Activated CD4-positive, alpha-beta memory T cell treated with anti-CD3 and anti-CD28 coated beads, Interleukin-2, amount 10 ng/mL, durations not matched to agents 7 days and 5 days (primary cell): ENCODE measurements at regions not wholly inside any gene's neighbourhood (a gene's known extent, or its start where the extent isn't known, plus 50 kb on each side); places are given as distances from the start of the nearest gene placed in this dataset.

ENCODE experiments used
- CTCF ChIA-PET: fragments of 350-600 bp; sonication (Branson Sonifier 250); formaldehyde crosslinking; loops from one replicate; lab custom pipeline; 2021; ENCODE audit warnings: antibody characterized with exemption, inconsistent platforms; lab: Charles Lee
- POLR2A ChIA-PET: fragments of 350-600 bp; sonication (Branson Sonifier 250); formaldehyde crosslinking; loops from one replicate; lab custom pipeline; 2021; ENCODE audit warnings: antibody characterized with exemption; lab: Charles Lee
- DNase-seq: peaks from one replicate; pipeline ENCODE4 v3.0.0-alpha.2; 2020
- H3K27ac Mint-ChIP-seq: one replicate; pipeline ENCODE4 v1.8.0; 2021; ENCODE audit warnings: mild to moderate bottlenecking, mixed read lengths
- H3K27me3 Mint-ChIP-seq: one replicate; pipeline ENCODE4 v1.8.0; 2021; ENCODE audit warnings: mixed read lengths
- H3K36me3 Mint-ChIP-seq: one replicate; pipeline ENCODE4 v1.8.0; 2021; ENCODE audit warnings: low read depth, mixed read lengths
- H3K4me1 Mint-ChIP-seq: one replicate; pipeline ENCODE4 v1.8.0; 2021; ENCODE audit warnings: mixed read lengths
- H3K4me3 Mint-ChIP-seq: one replicate; pipeline ENCODE4 v1.8.0; 2021; ENCODE audit warnings: mild to moderate bottlenecking, mixed read lengths
- H3K9me3 Mint-ChIP-seq: one replicate; pipeline ENCODE4 v1.8.0; 2021; ENCODE audit warnings: mixed read lengths

DNA sequence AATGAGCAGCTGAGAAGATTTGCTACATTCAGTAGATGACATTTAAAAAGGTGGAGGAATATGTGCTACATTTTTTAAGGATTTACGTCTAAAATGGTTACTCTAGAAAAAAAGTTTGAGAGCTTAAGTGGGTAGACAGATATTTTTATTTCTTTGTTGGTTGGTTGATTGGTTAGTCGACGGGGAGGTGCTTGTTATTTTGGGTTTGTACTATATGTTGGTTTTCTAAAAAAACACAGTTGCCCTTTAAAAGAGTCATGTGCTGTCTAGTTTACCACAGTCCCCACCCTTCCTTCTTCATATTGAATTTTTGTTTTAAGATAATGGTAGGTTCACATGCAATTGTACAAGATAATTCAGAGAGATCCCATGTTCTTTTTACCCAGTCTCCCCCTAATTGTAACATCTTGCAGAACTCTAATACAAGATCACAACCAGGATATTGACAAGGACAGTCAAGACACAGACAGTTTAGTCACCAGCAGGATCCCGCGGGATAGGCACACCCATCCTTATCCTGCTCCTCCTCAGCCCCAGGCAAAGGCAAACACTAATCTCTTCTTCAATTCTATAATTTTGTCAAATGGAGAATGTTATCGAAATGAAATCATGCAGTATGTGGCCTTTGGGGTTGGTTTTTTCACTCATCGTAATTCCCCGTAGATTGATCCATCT lies 171.4 kb downstream of the FOXO1 start:
- ChIA-PET CTCF (no interaction called here), POLR2A (interaction anchor here (1.5 to 4.5 kb wide), 3 partner anchors 10 to 171 kb away, joined by 6 to 26 read pairs (median 9); partner anchors contain the start of gene FOXO1)
- H3K9me3 Mint-ChIP-seq: no peaks in the 10 kb centered on the region
- H3K36me3 Mint-ChIP-seq: peaks cover 3% of the 10 kb centered on the region
- peak overlapping the region; percentile 82 for H3K27ac Mint-ChIP-seq
- H3K4me1 Mint-ChIP-seq: peaks cover 53% of the 10 kb centered on the region
- peak overlapping the region; percentile 46 for H3K4me3 Mint-ChIP-seq
- H3K27me3 Mint-ChIP-seq: no peaks in the 10 kb centered on the region
- no peak for DNase-seq

DNA sequence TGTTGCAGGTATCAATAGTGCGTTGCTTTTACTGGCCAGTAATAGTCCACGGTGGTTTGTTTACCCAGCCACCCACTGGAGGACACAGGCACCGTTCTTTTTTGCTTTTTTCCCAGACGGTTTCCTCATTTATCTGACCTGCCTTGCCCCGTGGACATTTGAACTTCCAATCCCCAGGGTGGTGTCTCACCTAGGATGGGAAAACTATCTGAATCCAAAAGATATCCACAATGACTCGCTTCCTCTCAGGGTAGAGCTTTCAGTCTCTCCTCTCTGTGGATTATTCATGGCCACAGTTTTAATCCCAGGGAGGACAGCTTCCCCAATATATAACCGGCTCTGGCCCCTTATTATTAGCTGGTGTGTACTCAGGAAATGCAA lies 170.8 kb downstream of the FOXO1 start:
- H3K4me3 Mint-ChIP-seq: no peak overlapping the region

DNA sequence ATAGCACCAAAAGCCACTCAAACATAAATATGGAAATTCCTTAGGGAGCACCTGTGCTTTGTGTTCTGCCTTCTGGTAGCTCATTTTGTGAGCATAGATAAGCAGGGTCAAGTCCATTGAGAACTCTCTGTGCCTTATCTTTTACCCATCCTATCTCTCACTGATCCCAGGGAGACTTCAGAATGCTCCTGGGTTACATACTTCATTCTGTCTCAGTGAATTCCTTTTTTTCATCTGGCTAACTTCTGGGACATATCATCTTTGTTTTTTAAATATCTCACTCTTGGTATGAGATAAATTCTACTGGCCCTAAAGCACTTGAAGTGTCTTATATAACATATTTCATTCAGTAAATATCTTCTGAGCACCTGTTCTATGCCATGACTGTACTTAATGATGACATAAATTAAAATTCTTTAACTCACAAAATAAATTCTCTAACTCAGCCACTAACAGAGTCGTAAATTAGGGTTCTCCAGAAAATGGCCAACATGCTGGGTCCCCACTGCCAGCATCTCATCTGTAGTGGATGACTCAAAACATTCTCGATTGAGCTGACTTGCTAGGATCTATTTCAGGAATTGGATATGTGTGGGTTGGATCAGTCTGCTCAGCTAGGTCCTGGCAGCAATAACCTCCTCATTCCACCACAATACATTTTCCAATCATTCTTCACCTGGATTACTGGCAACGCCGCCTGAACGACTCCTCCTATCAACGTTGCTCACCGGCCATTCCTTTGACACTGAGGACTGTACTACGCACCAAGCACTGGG lies 170.2 kb downstream of the FOXO1 start:
- Mint-ChIP-seq H3K4me3 (no peak overlapping the region), H3K27ac (no peak overlapping the region), H3K36me3 (peaks cover 3% of the 10 kb centered on the region), H3K27me3 (no peaks in the 10 kb centered on the region), H3K4me1 (peaks cover 48% of the 10 kb centered on the region), H3K9me3 (no peaks in the 10 kb centered on the region)
- ChIA-PET POLR2A (interaction anchor here (1.0 to 4.5 kb wide), 2 partner anchors 11 to 169 kb away, joined by 4 to 26 read pairs; no protein-coding TSS in a partner anchor), CTCF (interaction anchor here (0.9 kb wide), 1 partner anchor 8 kb away, joined by 3 read pairs; no protein-coding TSS in a partner anchor)
- DNase-seq: no peak

More for the DNA sequence above, 170.8 kb downstream of the FOXO1 start:
- no peak for DNase-seq
- H3K36me3 Mint-ChIP-seq: peaks cover 3% of the 10 kb centered on the region
- ChIA-PET POLR2A (interaction anchor here (1.5 to 4.5 kb wide), 2 partner anchors 10 to 169 kb away, joined by 6 to 26 read pairs; no protein-coding TSS in a partner anchor), CTCF (no interaction called here)
- no peaks in the 10 kb centered on the region for H3K9me3 Mint-ChIP-seq
- H3K27ac Mint-ChIP-seq: no peak overlapping the region
- H3K27me3 Mint-ChIP-seq: no peaks in the 10 kb centered on the region
- H3K4me1 Mint-ChIP-seq: peaks cover 48% of the 10 kb centered on the region

DNA sequence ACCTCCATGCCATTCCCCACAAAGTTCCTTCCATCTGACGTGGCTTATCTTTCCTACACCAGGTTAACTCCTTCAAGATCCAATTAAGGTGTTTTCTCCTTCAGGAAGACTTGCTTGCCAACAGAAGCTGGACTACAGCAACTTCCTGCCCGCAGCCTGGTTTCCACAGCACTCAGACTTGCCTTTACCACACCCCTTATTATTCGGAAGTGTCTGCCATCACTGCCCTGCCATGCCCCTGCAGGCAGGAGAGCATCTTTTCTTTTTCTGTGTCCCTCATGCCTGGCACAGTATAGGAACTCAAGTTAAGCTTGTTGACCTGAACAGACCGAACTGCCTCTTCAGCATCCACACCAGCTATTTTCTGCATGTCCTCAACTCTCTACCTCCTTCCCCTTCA lies 168.0 kb downstream of the FOXO1 start:
- H3K4me3 Mint-ChIP-seq: no peak overlapping the region
- peaks cover 2% of the 10 kb centered on the region for H3K27me3 Mint-ChIP-seq
- no peak for DNase-seq
- no peaks in the 10 kb centered on the region for H3K9me3 Mint-ChIP-seq
- peaks cover 42% of the 10 kb centered on the region for H3K4me1 Mint-ChIP-seq
- H3K27ac Mint-ChIP-seq: no peak overlapping the region
- ChIA-PET CTCF (interaction anchor here (0.7 kb wide), 1 partner anchor 1354 kb away, joined by 3 read pairs; no protein-coding TSS in a partner anchor), POLR2A (no interaction called here)
- peaks cover 3% of the 10 kb centered on the region for H3K36me3 Mint-ChIP-seq

DNA sequence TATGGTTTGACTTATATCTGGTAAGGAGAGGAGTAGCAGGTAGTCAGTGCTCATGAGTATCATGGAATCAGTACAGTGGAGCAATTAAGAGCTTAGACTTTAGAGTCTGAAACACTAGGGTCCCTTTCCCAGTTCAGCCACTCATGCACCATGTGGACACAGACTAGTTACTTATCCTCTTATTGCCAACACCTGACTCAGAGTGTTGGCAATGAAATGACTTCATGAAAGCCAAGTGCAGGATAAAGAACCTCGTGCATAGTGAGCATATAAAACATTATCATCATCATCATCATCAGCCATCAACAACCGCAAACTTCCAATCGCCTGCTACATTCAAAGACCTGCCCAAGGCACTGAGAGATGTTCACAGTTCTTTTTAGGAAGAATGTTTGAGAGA lies 164.2 kb downstream of the FOXO1 start:
- Mint-ChIP-seq H3K9me3 (no peaks in the 10 kb centered on the region), H3K36me3 (no peaks in the 10 kb centered on the region), H3K4me3 (no peak overlapping the region), H3K27ac (no peak overlapping the region), H3K27me3 (peaks cover 2% of the 10 kb centered on the region), H3K4me1 (peaks cover 15% of the 10 kb centered on the region)
- no peak for DNase-seq
- ChIA-PET POLR2A (no interaction called here), CTCF (no interaction called here)

DNA sequence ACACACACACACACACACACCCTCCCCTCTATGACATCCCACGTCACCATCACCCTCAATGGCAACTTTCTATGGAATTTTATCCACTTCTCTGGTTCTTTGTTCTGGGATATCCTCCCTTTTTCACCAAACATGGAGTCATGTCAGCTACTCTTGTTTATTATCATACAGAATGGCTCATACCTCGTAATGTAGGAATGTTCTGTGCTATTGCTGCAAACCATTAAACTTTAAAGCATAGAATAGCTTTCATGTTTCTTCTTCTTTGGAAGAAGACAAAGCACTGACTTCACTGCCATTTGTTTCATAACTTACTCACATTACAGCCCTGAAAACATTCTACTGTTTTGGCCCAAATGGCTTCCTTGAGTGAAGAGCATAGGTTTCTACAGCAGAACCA lies 163.4 kb downstream of the FOXO1 start:
- H3K9me3 Mint-ChIP-seq: no peaks in the 10 kb centered on the region
- H3K36me3 Mint-ChIP-seq: no peaks in the 10 kb centered on the region
- H3K27me3 Mint-ChIP-seq: peaks cover 2% of the 10 kb centered on the region
- no peak overlapping the region for H3K4me3 Mint-ChIP-seq
- H3K27ac Mint-ChIP-seq: no peak overlapping the region
- H3K4me1 Mint-ChIP-seq: peaks cover 8% of the 10 kb centered on the region
- POLR2A ChIA-PET: no interaction called here
- CTCF ChIA-PET: no interaction called here
- no peak for DNase-seq

DNA sequence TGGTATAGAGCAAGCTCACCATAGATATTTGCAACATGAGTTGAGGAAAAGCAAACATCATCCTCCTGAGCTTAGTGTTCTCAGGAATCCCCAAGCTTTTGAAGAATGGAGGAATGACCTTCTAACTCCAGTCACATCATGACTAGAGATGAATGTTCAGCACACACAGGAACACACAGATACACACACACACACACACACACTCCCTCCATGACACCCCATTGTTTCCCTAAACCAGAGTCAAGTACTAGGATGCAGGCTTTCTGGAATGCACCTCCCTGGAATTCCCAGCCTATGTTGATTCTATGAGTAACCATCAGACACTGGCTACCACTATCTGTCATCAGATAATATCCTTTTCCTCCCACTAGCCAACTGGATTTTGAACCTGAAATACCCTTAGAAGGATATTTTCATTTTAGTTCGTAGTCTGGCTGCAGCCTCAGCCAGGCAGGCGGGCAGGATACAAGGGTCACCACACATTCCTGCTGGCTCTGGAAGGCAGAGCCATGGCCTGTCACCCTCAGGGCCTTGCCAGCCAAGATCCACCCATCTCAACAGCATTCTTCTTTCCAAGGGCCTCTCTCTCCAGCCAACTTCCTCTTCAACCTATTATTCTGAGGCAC lies 162.4 kb downstream of the FOXO1 start:
- POLR2A ChIA-PET: interaction anchor here (0.7 kb wide), 1 partner anchor 58 kb away, joined by 3 read pairs; no protein-coding TSS in a partner anchor

DNA sequence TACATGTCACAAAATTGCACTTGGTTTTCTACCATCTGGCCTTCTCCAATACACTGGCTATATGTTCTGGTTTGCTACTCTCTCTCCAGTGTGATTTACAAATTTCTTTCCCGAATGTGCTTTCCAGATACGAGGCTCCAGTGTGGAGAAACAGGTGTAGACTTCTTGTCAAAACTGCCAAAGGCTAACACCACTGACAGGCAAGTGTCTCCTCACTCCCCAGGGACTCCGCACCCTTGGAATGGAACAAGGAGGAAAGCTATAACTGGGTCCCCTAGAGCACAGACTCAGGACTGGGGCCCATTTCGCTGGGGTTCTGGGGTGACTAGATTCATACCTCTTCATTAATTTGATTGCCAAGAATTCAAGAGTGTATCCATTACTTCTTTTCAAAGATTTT lies 161.8 kb downstream of the FOXO1 start:
- peaks cover 2% of the 10 kb centered on the region for H3K27me3 Mint-ChIP-seq
- peaks cover 1% of the 10 kb centered on the region for H3K4me1 Mint-ChIP-seq
- CTCF ChIA-PET: no interaction called here
- no peak overlapping the region for H3K27ac Mint-ChIP-seq
- POLR2A ChIA-PET: no interaction called here
- H3K4me3 Mint-ChIP-seq: no peak overlapping the region
- no peak for DNase-seq
- no peaks in the 10 kb centered on the region for H3K36me3 Mint-ChIP-seq
- no peaks in the 10 kb centered on the region for H3K9me3 Mint-ChIP-seq

More for the DNA sequence above, 162.4 kb downstream of the FOXO1 start:
- no peak overlapping the region for H3K4me3 Mint-ChIP-seq
- H3K9me3 Mint-ChIP-seq: no peaks in the 10 kb centered on the region
- no peak for DNase-seq
- no peak overlapping the region for H3K27ac Mint-ChIP-seq
- H3K36me3 Mint-ChIP-seq: no peaks in the 10 kb centered on the region
- peaks cover 1% of the 10 kb centered on the region for H3K4me1 Mint-ChIP-seq
- peaks cover 2% of the 10 kb centered on the region for H3K27me3 Mint-ChIP-seq
- CTCF ChIA-PET: no interaction called here

DNA sequence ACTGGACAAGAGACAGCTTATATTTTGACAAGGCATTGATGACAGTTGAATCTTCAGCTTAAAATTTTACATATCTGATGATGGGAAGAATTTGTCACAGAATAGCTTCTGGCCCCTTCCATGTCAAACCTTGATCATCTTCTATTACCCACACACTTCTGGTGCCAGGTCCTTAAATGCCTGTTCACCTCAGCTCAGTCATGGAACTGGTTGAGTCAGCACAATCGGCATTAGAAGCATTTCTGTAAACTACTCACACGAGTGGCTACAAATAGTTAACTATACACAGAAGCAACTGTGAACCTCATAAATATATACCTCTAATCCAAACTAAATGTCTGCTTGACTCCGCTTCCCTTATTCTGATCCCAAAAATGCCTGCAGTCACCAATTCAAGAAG lies 161.2 kb downstream of the FOXO1 start:
- no peak for DNase-seq
- Mint-ChIP-seq H3K36me3 (no peaks in the 10 kb centered on the region), H3K27ac (no peak overlapping the region), H3K27me3 (peaks cover 2% of the 10 kb centered on the region), H3K9me3 (no peaks in the 10 kb centered on the region), H3K4me3 (no peak overlapping the region), H3K4me1 (peaks cover 1% of the 10 kb centered on the region)
- POLR2A ChIA-PET: no interaction called here
- CTCF ChIA-PET: no interaction called here
